HepG2 (cell line): ENCODE measurements at regions not wholly inside any gene's neighbourhood (a gene's known extent, or its start where the extent isn't known, plus 50 kb on each side); places are given as distances from the start of the nearest gene placed in this dataset.

Experiments
- ATAC-seq: fragments of 200-7000 bp; cut with Tn5 transposase; 3 replicates; pipeline ENCODE4 v1.9.1; 2020; ENCODE audit warnings: mild to moderate bottlenecking, moderate library complexity
- BruUV-seq: library from RNA; stranded (reverse); fragments of 400-500 nt; replicated peaks from 2 replicates; lab custom pipeline; 2021; lab: Mats Ljungman, UMichigan
- CTCF ChIA-PET: fragments of 300-600 bp; formaldehyde crosslinking; extraction: SDS; loops from one replicate; lab custom pipeline; 2021; ENCODE audit warnings: low total read pairs, inconsistent platforms, low intra/inter-chr PET ratio; lab: Yijun Ruan, JAX
- POLR2A ChIA-PET: fragments of 350-600 bp; sonication (Branson Sonifier 250); formaldehyde crosslinking; loops from one replicate; lab custom pipeline; 2020; ENCODE audit warnings: antibody characterized with exemption, inconsistent platforms; lab: Yijun Ruan, JAX
- DNase-seq: peaks from one replicate; pipeline ENCODE4 v3.0.0-alpha.2; 2015; ENCODE audit warnings: low spot score
- FAIRE-seq: peaks from 3 replicates; lab custom pipeline; 2011; peaks lifted over from hg19 to GRCh38; lab: Jason Lieb, UNC
- H2AFZ ChIP-seq: one replicate; pipeline ENCODE4 v1.6.1; 2011; ENCODE audit warnings: low read length, inconsistent platforms
- H3K27ac ChIP-seq: fragments of 300-600 bp; 3 replicates; pipeline ENCODE4 v1.8.0; 2011; ENCODE audit warnings: mixed run types, mild to moderate bottlenecking, mixed read lengths, low read length, inconsistent platforms; ENCODE audit not compliant: insufficient read depth; ENCODE audit errors: extremely low read length
- H3K27me3 ChIP-seq, 2 experiments: fragments of 200-600 bp in 1 of 2; 2 replicates in 1 of 2; 3 replicates in 1 of 2; pipeline versions ENCODE4 v1.6.0 to v1.8.0; 2011; ENCODE audit warnings: low read length in 2 of 2, mild to moderate bottlenecking in 2 of 2, moderate library complexity in 2 of 2, inconsistent platforms in 1 of 2; ENCODE audit not compliant: insufficient read depth in 2 of 2, control insufficient read depth in 1 of 2
- H3K36me3 ChIP-seq, 2 experiments: fragments of 200-600 bp in 1 of 2; replicated peaks in 1 of 2; 2 replicates in 1 of 2; 3 replicates in 1 of 2; pipeline versions ENCODE4 v1.5.1 to v1.8.0; 2011; ENCODE audit warnings: low read length in 2 of 2, inconsistent platforms in 1 of 2; ENCODE audit not compliant: insufficient read depth in 2 of 2, control insufficient read depth in 1 of 2
- H3K4me1 ChIP-seq: 2 replicates; pipeline ENCODE4 v1.5.1; 2012; ENCODE audit warnings: low read length, inconsistent platforms; ENCODE audit not compliant: insufficient read depth
- H3K4me2 ChIP-seq: 2 replicates; pipeline ENCODE4 v1.6.0; 2011; ENCODE audit warnings: low read depth, low read length, inconsistent platforms
- H3K4me3 ChIP-seq, 3 experiments: fragments of 200-600 bp in 1 of 3; sonication (generic), shearing (Covaris generic) in 1 of 3; replicated peaks in 1 of 3; 2 replicates each; pipeline ENCODE4 v1.5.1; 2011 to 2016; ENCODE audit warnings: low read length in 3 of 3, inconsistent platforms in 2 of 3, low read depth in 2 of 3, mild to moderate bottlenecking in 2 of 3, control low read depth in 1 of 3, mixed read lengths in 1 of 3; ENCODE audit not compliant: insufficient read depth in 1 of 3
- H3K79me2 ChIP-seq: one replicate; pipeline ENCODE4 v1.6.1; 2011; ENCODE audit warnings: low read length, inconsistent platforms; ENCODE audit not compliant: insufficient read depth
- H3K9ac ChIP-seq: 2 replicates; pipeline ENCODE4 v1.6.0; 2011; ENCODE audit warnings: mild to moderate bottlenecking, low read depth, low read length, inconsistent platforms; ENCODE audit not compliant: insufficient read depth
- H3K9me3 ChIP-seq: 2 replicates; pipeline ENCODE4 v1.5.1; 2012; ENCODE audit warnings: mild to moderate bottlenecking, low read length
- H4K20me1 ChIP-seq: 2 replicates; pipeline ENCODE4 v1.6.0; 2011; ENCODE audit warnings: inconsistent platforms, mild to moderate bottlenecking, low read length, moderate library complexity; ENCODE audit not compliant: insufficient read depth
- CREM ChIP-seq, 2 experiments: sonication (generic) in 1 of 2; formaldehyde crosslinking in 1 of 2; IDR thresholded peaks; 2 replicates each; pipeline versions ENCODE4 v1.4.0 to v1.6.1; 2016 to 2020; ENCODE audit warnings: antibody characterized with exemption in 1 of 2, mild to moderate bottlenecking in 1 of 2, missing genetic modification reagents in 1 of 2
- HOXA5 ChIP-seq: sonication (generic); formaldehyde crosslinking; IDR thresholded peaks from 2 replicates; pipeline ENCODE4 v1.4.0; 2020; ENCODE audit warnings: missing genetic modification reagents
- JUN ChIP-seq: sonication (generic); formaldehyde crosslinking; IDR thresholded peaks from 2 replicates; pipeline ENCODE4 v1.4.0; 2020; ENCODE audit warnings: mild to moderate bottlenecking, missing genetic modification reagents
- KLF15 ChIP-seq: sonication (generic); formaldehyde crosslinking; IDR thresholded peaks from 2 replicates; pipeline ENCODE4 v1.8.1; 2023; ENCODE audit warnings: borderline replicate concordance, mild to moderate bottlenecking, inconsistent platforms, missing genetic modification reagents, mixed read lengths
- MED8 ChIP-seq: sonication (generic); formaldehyde crosslinking; IDR thresholded peaks from 2 replicates; pipeline ENCODE4 v1.8.1; 2023; ENCODE audit warnings: mild to moderate bottlenecking, missing genetic modification reagents; ENCODE audit not compliant: insufficient replicate concordance
- ONECUT2 ChIP-seq: sonication (generic); formaldehyde crosslinking; IDR thresholded peaks from 2 replicates; pipeline ENCODE4 v1.4.0; 2020; ENCODE audit warnings: missing genetic modification reagents
- POGZ ChIP-seq: sonication (generic); formaldehyde crosslinking; IDR thresholded peaks from 2 replicates; pipeline ENCODE4 v1.4.0; 2020; ENCODE audit warnings: mild to moderate bottlenecking, missing genetic modification reagents
- POLR2AphosphoS5 ChIP-seq: IDR thresholded peaks from 2 replicates; pipeline ENCODE4 v1.6.1; 2012; ENCODE audit warnings: low read depth, low read length
- RFX3 ChIP-seq: IDR thresholded peaks from 2 replicates; pipeline ENCODE4 v1.6.1; 2016; ENCODE audit warnings: missing biosample characterization, missing genetic modification reagents
- SIX4 ChIP-seq: sonication (generic); formaldehyde crosslinking; IDR thresholded peaks from 2 replicates; pipeline ENCODE4 v1.4.0; 2020; ENCODE audit warnings: missing genetic modification reagents
- TCF7 ChIP-seq: sonication (generic); IDR thresholded peaks from 2 replicates; pipeline ENCODE4 v1.6.1; 2016; ENCODE audit warnings: antibody characterized with exemption, low read depth
- TRIM24 ChIP-seq: sonication (generic); formaldehyde crosslinking; IDR thresholded peaks from 2 replicates; pipeline ENCODE4 v1.8.0; 2022; ENCODE audit warnings: mild to moderate bottlenecking, missing genetic modification reagents
- ZNF253 ChIP-seq: sonication (generic); formaldehyde crosslinking; IDR thresholded peaks from 2 replicates; pipeline ENCODE4 v1.8.0; 2022; ENCODE audit warnings: mild to moderate bottlenecking, missing genetic modification reagents, borderline replicate concordance
- ZNF292 ChIP-seq: sonication (generic); formaldehyde crosslinking; IDR thresholded peaks from 2 replicates; pipeline ENCODE4 v1.8.1; 2022; ENCODE audit warnings: mild to moderate bottlenecking, low read depth, missing genetic modification reagents, borderline replicate concordance
- ZNF337 ChIP-seq: sonication (generic); formaldehyde crosslinking; IDR thresholded peaks from 2 replicates; pipeline ENCODE4 v1.5.1; 2020; ENCODE audit warnings: missing genetic modification reagents, low read depth, mild to moderate bottlenecking, borderline replicate concordance
- ZNF432 ChIP-seq: sonication (generic); formaldehyde crosslinking; IDR thresholded peaks from 2 replicates; pipeline ENCODE4 v1.5.0; 2020; ENCODE audit warnings: missing genetic modification reagents, mild to moderate bottlenecking, borderline replicate concordance
- ZNF468 ChIP-seq: sonication (generic); formaldehyde crosslinking; IDR thresholded peaks from 2 replicates; pipeline ENCODE4 v1.8.0; 2022; ENCODE audit warnings: mild to moderate bottlenecking, moderate library complexity, missing genetic modification reagents
- WGBS: methylation state at CpG from one replicate; pipeline ENCODE4 v1.1.6; 2017; ENCODE audit warnings: low lambda C conversion rate; 5-methylcytosine and 5-hydroxymethylcytosine counted together
- in situ Hi-C: cut with HindIII; loops from 2 replicates; pipeline ENCODE4 v1.10.0; 2017; ENCODE audit warnings: low pct_unique_long_range_greater_than_20kb; ENCODE audit not compliant: extremely low pct_ligation_motif_present
- intact Hi-C: fragments of 100-400 bp; cut with micrococcal nuclease; formaldehyde crosslinking; loops from one replicate; pipeline ENCODE4 v1.10.0; 2022; ENCODE audit not compliant: unreplicated experiment

- intact Hi-C loops (no loop called here), in situ Hi-C loops (no loop called here)
- DNase-seq: no peak
- TF ChIP-seq ONECUT2 (CRISPR knock-in tag) (no peak), ZNF292 (CRISPR knock-in tag) (no peak), ZNF253 (CRISPR knock-in tag) (no peak), ZNF432 (CRISPR knock-in tag) (no peak), POGZ (CRISPR knock-in tag) (no peak), TCF7 (no peak), JUN (no peak), POLR2AphosphoS5 (no peak), MED8 (CRISPR knock-in tag) (no peak), TRIM24 (CRISPR knock-in tag) (no peak), ZNF468 (CRISPR knock-in tag) (no peak), SIX4 (CRISPR knock-in tag) (no peak), KLF15 (CRISPR knock-in tag) (no peak), CREM (IDR thresholded peaks at IDR 0.05) (no peak), CREM (CRISPR knock-in tag; IDR thresholded peaks at IDR 0.05) (no peak), HOXA5 (no peak), RFX3 (CRISPR knock-in tag) (no peak), ZNF337 (CRISPR knock-in tag) (no peak)
- no peaks in the 10 kb centered on the region for H3K27me3 ChIP-seq
- no TSS peak for BruUV-seq
- WGBS: 36% methylated on average over 6 of the region's 6 CpGs
- ChIA-PET POLR2A (no interaction called here), CTCF (no interaction called here)
- no peaks in the 10 kb centered on the region for H4K20me1 ChIP-seq
- no peak overlapping the region for H2AFZ ChIP-seq
- peaks cover 74% of the 10 kb centered on the region for H3K9me3 ChIP-seq
- no peaks in the 10 kb centered on the region for H3K79me2 ChIP-seq
- H3K36me3 ChIP-seq: no peaks in the 10 kb centered on the region
- FAIRE-seq: no peak
- H3K4me3 ChIP-seq: no peak overlapping the region
- no peak overlapping the region for H3K4me2 ChIP-seq
- no peak overlapping the region for H3K27ac ChIP-seq
- ATAC-seq: no peak
- H3K4me1 ChIP-seq: no peaks in the 10 kb centered on the region
- H3K9ac ChIP-seq: no peak overlapping the region
Observed at GRCh38 chr20:60806354-60806753, 445.7 kb upstream of the CDH4 start.
